ENCODE measurements at regions not wholly inside any gene's neighbourhood (a gene's known extent, or its start where the extent isn't known, plus 50 kb on each side); places are given as distances from the start of the nearest gene placed in this dataset.

DNA sequence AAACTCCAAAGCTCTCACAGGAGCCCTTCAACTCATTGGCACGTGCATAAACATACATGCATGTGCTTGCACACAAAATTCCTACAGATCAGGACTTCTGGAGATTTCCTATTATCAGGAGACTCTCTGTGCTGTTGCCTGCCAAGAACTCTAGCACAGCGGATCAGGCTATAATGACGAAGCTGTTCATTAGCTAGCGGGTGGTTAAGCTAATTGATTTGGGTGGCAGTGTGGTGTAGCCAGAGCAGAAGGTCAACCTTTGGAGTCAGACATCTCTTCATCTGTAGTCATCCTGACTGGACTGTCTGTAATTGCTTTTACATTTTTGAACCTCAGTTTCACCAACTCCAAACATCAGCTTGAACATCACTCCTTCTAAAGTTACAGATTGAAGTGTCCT, 69.0 kb downstream of the KIF2B start:
- DNase-seq, result no peak

GRCh38 chr17:53892222-53892621, 69.5 kb downstream of the KIF2B start:
- no peak for DNase-seq

GRCh38 chr17:53894591-53894990, 71.9 kb downstream of the KIF2B start:
- no peak for DNase-seq

GRCh38 chr17:53896047-53896446, 73.3 kb downstream of the KIF2B start:
- DNase-seq, result no peak

GRCh38 chr17:53900951-53901350, 78.2 kb downstream of the KIF2B start:
- no peak for DNase-seq

- no peak for DNase-seq
Measured at GRCh38 chr17:53907435-53907834, 84.7 kb downstream of the KIF2B start.

DNA sequence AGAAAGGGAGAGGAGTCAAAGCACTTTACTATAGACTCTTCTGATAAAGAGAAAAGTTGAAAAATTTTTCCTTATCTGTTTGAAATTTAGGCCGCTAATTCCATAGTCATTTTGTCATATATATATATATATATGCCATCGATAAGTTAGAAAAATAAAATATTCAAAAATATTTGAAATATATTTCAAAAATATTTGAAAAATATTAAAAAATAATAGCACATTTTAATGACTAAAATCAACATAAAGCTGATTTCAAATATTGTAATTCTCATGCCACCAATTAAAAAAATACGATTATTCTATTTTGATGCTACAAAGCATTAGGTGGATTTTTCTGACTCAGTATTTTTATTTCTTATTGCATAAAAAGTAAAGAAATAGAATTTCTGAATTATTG, 87.1 kb downstream of the KIF2B start:
- DNase-seq, result no peak

DNA sequence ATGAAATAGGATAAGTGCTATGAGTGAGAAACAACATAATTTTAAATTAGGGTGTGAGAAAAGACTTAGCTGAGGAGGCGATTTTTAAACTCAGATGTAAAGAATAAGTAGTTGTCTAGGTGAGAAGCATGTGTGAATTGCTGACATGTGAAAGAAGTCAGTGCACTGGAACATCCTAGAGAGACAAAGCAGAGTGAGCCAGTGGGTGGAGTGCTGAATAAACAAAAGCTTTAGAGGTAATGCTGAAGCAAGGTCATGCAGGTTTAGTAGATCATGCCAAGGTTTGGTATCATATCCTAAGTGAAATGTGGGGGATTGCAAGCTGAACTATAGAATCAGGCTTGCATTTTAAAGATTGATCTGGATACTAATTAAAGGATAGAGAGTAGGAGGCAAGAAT, 89.4 kb downstream of the KIF2B start:
- DNase-seq, result no peak

GRCh38 chr17:53919356-53919755, 96.6 kb downstream of the KIF2B start:
- no peak for DNase-seq

DNA sequence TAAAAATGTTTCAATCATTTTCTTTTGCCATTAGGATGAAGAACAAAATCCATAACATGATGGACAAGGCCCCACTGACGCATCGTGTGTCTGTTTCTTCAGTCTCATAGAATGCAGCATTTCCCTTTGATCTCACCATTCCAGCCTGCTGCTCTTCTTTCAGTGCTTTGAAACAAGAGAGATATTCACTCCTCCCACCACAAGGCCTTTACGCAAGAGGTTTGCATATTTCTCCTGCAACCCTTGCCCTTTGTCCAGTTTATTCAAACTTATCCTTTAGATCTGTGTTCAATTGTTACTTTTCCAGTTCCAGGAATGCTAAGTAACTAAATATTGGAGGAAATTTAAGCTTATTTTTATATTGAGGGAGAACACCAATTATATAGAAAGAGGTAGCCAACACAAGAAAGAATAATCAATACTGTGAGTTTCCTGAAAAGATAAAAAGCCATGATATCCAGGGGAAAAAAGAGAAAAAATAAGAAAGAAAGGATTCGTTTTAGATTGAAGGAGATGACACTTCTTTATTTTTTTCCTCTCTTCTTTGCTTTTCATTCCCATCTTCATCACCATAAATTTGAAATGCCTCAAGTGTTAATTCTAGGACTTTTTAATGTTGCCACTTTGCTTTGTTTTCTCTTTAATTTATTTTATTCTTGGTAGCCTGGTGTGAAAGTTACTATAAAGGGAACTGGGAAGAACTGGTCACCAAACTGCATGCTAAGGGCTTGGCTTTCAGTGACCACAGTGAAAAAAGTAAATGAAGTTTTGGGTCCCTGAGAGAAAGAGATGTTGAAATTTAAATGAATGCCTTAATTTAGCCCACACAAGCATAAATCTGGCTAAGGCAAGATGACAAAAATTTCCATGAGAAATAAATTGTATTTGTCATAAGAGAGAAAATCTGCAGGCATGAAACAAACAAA, 102.1 kb downstream of the KIF2B start:
- DNase-seq, result no peak

DNA sequence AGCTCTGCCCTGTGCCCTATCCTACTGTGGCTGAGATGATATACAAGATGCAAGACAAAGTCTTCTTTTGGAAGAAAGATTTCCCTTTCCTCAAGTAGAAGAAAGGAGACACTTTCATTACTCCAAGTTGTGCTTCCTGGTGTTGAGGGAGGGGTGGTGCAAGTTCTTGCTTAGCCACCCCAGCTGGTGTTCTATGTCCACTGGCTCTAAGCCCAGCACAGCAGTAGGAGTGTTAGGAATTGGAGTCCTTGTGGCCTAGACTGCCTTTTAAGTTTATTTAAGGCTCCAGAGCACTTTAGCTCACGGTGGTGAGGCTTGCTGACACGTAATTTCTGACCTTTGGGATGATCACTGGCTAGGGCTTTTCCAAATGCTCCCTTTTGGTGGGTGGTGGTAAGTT, 109.7 kb downstream of the KIF2B start:
- no peak for DNase-seq

DNA sequence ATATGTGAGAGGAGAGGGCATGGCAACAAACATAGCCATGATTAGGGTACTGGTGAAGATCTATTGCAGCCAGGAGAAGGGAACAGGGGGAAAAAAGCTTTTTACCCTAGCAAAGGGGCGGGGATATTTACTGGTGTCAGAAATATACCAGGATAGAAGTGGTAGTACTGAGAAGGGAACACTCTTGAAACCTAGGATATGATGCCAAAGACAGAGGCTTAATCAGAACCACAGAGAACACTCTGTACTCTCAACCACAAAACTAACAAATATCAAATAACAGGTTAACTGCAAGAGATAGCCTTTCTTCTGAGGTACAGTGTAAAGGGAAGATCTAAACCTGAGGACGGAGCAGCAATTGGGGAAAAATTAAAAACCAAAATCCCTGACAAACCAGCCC, 112.2 kb downstream of the KIF2B start:
- no peak for DNase-seq

GRCh38 chr17:53941231-53941630, 118.5 kb downstream of the KIF2B start:
- no peak for DNase-seq

- no peak for DNase-seq
Measured at GRCh38 chr17:53942436-53942835, 119.7 kb downstream of the KIF2B start.

GRCh38 chr17:53942898-53943297, 120.2 kb downstream of the KIF2B start:
- no peak for DNase-seq

DNA sequence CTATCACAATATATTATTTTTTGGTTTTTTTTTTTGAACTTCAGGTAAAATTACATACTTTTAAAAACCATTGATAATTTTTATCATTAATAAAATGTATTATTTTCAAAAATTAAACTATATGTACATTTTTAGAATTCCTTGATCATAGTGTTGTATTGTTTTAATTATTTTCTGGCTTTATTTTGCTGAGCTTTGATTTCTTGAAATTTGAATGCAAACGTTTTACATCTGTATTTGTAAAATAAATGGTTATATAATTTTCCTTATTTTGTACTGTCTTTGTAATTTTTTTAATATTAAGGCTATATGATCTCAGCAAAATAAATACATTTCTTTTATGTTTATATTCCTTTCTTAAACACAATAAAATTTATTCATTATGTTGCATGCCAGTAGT, 125.6 kb downstream of the KIF2B start:
- DNase-seq, result no peak

GRCh38 chr17:53949473-53950090, 126.9 kb downstream of the KIF2B start:
- no peak for DNase-seq

GRCh38 chr17:53950207-53950857, 127.6 kb downstream of the KIF2B start:
- no peak for DNase-seq

DNA sequence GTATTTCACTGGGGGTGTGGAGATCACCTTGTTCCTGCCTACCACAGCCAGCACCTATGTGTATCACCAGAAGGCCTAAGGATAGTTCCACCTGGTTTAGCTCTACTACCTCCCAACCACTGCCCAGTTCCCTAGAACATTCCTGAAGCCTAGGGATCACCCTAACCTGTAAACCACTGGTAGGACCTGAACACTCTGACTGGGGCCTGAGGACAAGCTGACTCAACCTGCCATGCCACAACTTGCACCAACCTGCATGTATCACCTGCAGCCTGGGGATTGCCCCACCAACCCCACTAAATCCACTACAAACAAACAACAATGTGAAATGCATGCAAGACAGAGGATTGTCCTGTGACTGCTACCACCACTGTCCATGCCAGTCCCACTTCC, 128.1 kb downstream of the KIF2B start:
- DNase-seq, result no peak

- DNase-seq, result no peak
Measured at GRCh38 chr17:53971361-53971760, 148.6 kb downstream of the KIF2B start.

GRCh38 chr17:53979991-53980390, 157.3 kb downstream of the KIF2B start:
- no peak for DNase-seq

GRCh38 chr17:53996131-53996530, 173.4 kb downstream of the KIF2B start:
- no peak for DNase-seq

DNA sequence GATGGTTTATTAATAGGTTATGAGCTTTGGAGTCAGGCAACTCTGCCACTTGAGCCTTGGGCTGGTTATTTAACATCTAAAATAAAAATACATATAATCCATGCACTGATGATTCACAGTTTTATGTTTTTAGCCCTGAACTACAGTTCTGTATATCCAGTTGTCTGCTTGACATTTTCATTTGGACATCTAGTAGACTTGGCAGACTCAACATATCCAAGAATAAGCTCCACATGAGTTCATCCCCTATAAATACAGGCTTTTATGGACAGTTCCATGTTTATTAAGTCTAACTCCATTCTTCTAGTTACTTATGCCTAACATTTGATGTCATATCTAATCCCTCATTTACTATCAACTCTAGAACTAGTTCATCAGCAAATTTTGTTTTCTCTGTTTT, 174.2 kb downstream of the KIF2B start:
- DNase-seq, result no peak

DNA sequence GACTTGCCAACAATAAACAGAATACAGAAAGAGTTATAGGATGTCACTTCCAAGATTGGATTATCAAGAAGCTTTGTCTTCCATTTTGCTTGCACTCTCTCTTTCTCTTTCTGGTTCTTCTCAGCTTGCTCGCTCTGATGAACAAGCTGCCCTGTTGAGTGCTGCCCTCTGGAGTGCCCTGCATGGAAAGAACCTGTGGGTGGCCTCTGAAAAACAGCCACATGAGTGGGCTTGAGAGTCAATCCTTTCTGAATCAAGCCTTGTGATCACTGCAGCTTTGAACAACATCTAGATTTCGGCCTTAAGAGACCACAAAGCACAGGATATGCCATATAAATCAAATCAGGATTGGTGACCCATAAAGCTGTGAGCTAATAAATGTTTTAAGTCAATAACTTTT, 185.1 kb downstream of the KIF2B start:
- no peak for DNase-seq
